HG02870 (cell line): ENCODE measurements at regions not wholly inside any gene's neighbourhood (a gene's known extent, or its start where the extent isn't known, plus 50 kb on each side); places are given as distances from the start of the nearest gene placed in this dataset.
"Not testable (repeated sequence)": the region's sequence is repeated elsewhere in the genome, so short reads cannot be mapped to it uniquely, and the experiment has no call there.

Experiments
- ATAC-seq: cut with Tn5 transposase; IDR thresholded peaks from one replicate; pipeline ENCODE4 v1.9.1; 2021; ENCODE audit warnings: mild to moderate bottlenecking, moderate library complexity; ENCODE audit not compliant: unreplicated experiment

- no peak for ATAC-seq
Observed at GRCh38 chr5:72599519-72600370, 92.5 kb upstream of the ZNF366 start.

GRCh38 chr5:72599065-72599433 lies 91.8 kb upstream of the ZNF366 start:
- ATAC-seq: no peak

GRCh38 chr5:72598401-72599064 lies 91.3 kb upstream of the ZNF366 start:
- no peak for ATAC-seq

- ATAC-seq: no peak
Observed at GRCh38 chr5:72597456-72597948, 90.3 kb upstream of the ZNF366 start.

- no peak for ATAC-seq
Observed at GRCh38 chr5:72596956-72597355, 89.7 kb upstream of the ZNF366 start.

GRCh38 chr5:72588640-72589039 lies 81.4 kb upstream of the ZNF366 start:
- ATAC-seq: no peak

GRCh38 chr5:72587661-72588308 lies 80.6 kb upstream of the ZNF366 start:
- ATAC-seq: no peak

GRCh38 chr5:72586788-72587530 lies 79.7 kb upstream of the ZNF366 start:
- no peak for ATAC-seq

- peak; percentile 55 for ATAC-seq
Observed at GRCh38 chr5:72584466-72584865, 77.3 kb upstream of the ZNF366 start.

- ATAC-seq: not testable (repeated sequence)
Observed at GRCh38 chr5:72579290-72579689, 72.1 kb upstream of the ZNF366 start.

- no peak for ATAC-seq
Observed at GRCh38 chr5:72572236-72572765, 65.1 kb upstream of the ZNF366 start.

- ATAC-seq: no peak
Observed at GRCh38 chr5:72569408-72569944, 62.3 kb upstream of the ZNF366 start.

- no peak for ATAC-seq
Observed at GRCh38 chr5:72566746-72567145, 59.5 kb upstream of the ZNF366 start.

- no peak for ATAC-seq
Observed at GRCh38 chr5:72565513-72566289, 58.5 kb upstream of the ZNF366 start.

GRCh38 chr5:72562717-72563116 lies 55.5 kb upstream of the ZNF366 start:
- ATAC-seq: no peak

- ATAC-seq: no peak
Observed at GRCh38 chr5:72561148-72561972, 54.1 kb upstream of the ZNF366 start.

GRCh38 chr5:72559866-72560766 lies 52.9 kb upstream of the ZNF366 start:
- no peak for ATAC-seq

GRCh38 chr5:72558383-72558782 lies 51.2 kb upstream of the ZNF366 start:
- no peak for ATAC-seq
